ENCODE measurements at regions not wholly inside any gene's neighbourhood (a gene's known extent, or its start where the extent isn't known, plus 50 kb on each side); places are given as distances from the start of the nearest gene placed in this dataset.

DNA sequence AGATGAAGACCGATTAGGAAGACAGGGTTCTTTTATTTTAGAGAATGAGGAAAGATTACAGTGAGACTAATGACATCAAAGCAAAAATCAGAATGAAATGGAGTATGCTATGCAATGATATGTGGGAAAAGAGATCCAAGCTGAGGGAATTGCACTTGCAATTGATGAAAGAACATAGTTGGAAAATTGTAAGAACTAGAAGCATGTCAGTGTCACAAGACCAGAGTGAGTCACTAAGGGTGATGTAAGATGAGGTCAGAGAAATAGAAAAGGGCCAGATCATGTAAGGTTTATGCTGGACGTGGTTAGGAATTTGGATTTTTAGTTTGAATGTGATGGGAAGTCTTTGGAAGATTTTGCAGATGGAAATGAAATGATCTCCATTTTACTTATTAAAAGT, 1937.3 kb downstream of the OLFM4 start:
- Histone ChIP-seq H4K91ac (replicated peaks; ENCODE audit: insufficient read length, low read length) (no peak overlapping the region), H3K79me2 (ENCODE audit: control insufficient read depth in 1 of 2, insufficient read depth in 2 of 2, low read length in 2 of 2) (no peaks in the 10 kb centered on the region), H3K36me3 (ENCODE audit: control insufficient read depth in 2 of 4, insufficient read depth in 4 of 4, low read length in 3 of 4) (0 out of 8 replicates have a peak, but pooled peaks cover 0 to 2% (median 0%) of the 10 kb centered on the region in 4 experiments), H4K8ac (ENCODE audit: extremely low read depth, insufficient read depth, low read length) (no peak overlapping the region), H4K20me1 (replicated peaks in 1 of 2; ENCODE audit: control insufficient read depth in 1 of 2, insufficient read depth in 2 of 2, low read length in 2 of 2) (no peaks in the 10 kb centered on the region), H3K4ac (replicated peaks; ENCODE audit: insufficient read length, low read depth, low read length) (no peak overlapping the region), H2BK120ac (replicated peaks; ENCODE audit: low read depth, low read length) (no peak overlapping the region), H3K27ac (ENCODE audit: low read depth, low read length) (no peak overlapping the region), H3K56ac (replicated peaks; ENCODE audit: insufficient read length, low read depth, low read length) (no peak overlapping the region), H4K5ac (ENCODE audit: insufficient read length, low read depth, low read length) (no peak overlapping the region), H3K27me3 (replicated peaks in 1 of 4; ENCODE audit: control insufficient read depth in 3 of 4, extremely low read depth in 1 of 4, insufficient read depth in 3 of 4, low read length in 3 of 4) (no peaks in the 10 kb centered on the region), H2BK15ac (ENCODE audit: low read length) (no peak overlapping the region), H3K23ac (ENCODE audit: insufficient read length) (no peak overlapping the region), H3K23me2 (ENCODE audit: low read depth, low read length) (no peaks in the 10 kb centered on the region), H3K4me2 (ENCODE audit: insufficient read depth in 1 of 2, low read depth in 2 of 2, low read length in 2 of 2) (no peak overlapping the region), H2BK12ac (ENCODE audit: low read depth, low read length) (no peak overlapping the region), H2BK5ac (ENCODE audit: low read depth, low read length) (no peak overlapping the region), H3K79me1 (ENCODE audit: low read depth, low read length) (no peaks in the 10 kb centered on the region), H3K9ac (replicated peaks in 1 of 4; ENCODE audit: extremely low read depth in 1 of 4, low read depth in 3 of 4, low read length in 3 of 4) (no peak overlapping the region), H3K18ac (ENCODE audit: extremely low read depth, low read length) (no peak overlapping the region), H2AFZ (ENCODE audit: low read length) (peak overlapping the region; percentile 28; the same call in 1 of the 2 replicates), H3K4me1 (replicated peaks in 1 of 4; ENCODE audit: control insufficient read depth in 3 of 4, insufficient read depth in 4 of 4, low read length in 3 of 4) (no peaks in the 10 kb centered on the region), H3K9me3 (ENCODE audit: insufficient read depth in 2 of 2, low read depth in 1 of 2, low read length in 1 of 2) (peaks cover 5 to 6% of the 10 kb centered on the region in 2 experiments; a peak in 2 of 4 replicates), H3K4me3 (ENCODE audit: extremely low read depth in 1 of 4, insufficient read depth in 2 of 4, low read depth in 3 of 4, low read length in 4 of 4) (no peak overlapping the region), H2BK20ac (ENCODE audit: low read length) (no peak overlapping the region), H2AK5ac (ENCODE audit: low read depth, low read length) (no peak overlapping the region), H3K14ac (ENCODE audit: insufficient read length) (no peak overlapping the region)
- POLR2A ChIA-PET (ENCODE audit: partially characterized antibody), result no interaction called here
- CTCF ChIA-PET (ENCODE audit: partially characterized antibody), result interaction anchor here (0.8 to 1.6 kb wide), 2 partner anchors 10 to 13 kb away, joined by 3 read pairs; no protein-coding TSS in a partner anchor
- WGBS, 2 experiments (ENCODE audit: extremely low coverage in 1 of 2, insufficient coverage in 1 of 2, insufficient read length in 1 of 2, insufficient replicate concordance in 2 of 2, low coverage in 1 of 2, low lambda C conversion rate in 2 of 2, missing lambda C conversion rate in 1 of 2), result 87 to 100% methylated on average over 1 to 2 of the region's 2 CpGs
- TF ChIP-seq TAF7 (optimal IDR thresholded peaks at IDR 0.05; ENCODE audit: borderline replicate concordance, low read depth, low read length) (no peak), SIN3A (conservative IDR thresholded peaks at IDR 0.05 in 1 of 2, IDR thresholded peaks at IDR 0.05 in 1 of 2; ENCODE audit: low read depth in 1 of 2, low read length in 2 of 2) (no peak), BCL11A (IDR thresholded peaks at IDR 0.05; ENCODE audit: low read depth in 2 of 2, low read length in 2 of 2) (no peak), CHD1 (IDR thresholded peaks at IDR 0.05; ENCODE audit: low read depth, low read length) (no peak), TAF1 (IDR thresholded peaks at IDR 0.05; ENCODE audit: low read depth, low read length) (no peak), SAP30 (IDR thresholded peaks at IDR 0.05; ENCODE audit: insufficient read depth, insufficient replicate concordance, low read length) (no peak), TBP (IDR thresholded peaks at IDR 0.05; ENCODE audit: low read depth, low read length) (no peak), NANOG (IDR thresholded peaks at IDR 0.05; ENCODE audit: insufficient read depth, low read depth, low read length, poor library complexity, severe bottlenecking) (no peak), KDM4A (IDR thresholded peaks at IDR 0.05; ENCODE audit: low read depth, low read length, severe bottlenecking) (no peak), SIRT6 (IDR thresholded peaks at IDR 0.05; ENCODE audit: low read length) (no peak)
- FAIRE-seq (no peak), DNase-seq (ENCODE audit: low read depth in 1 of 2, low spot score in 2 of 2) (no peak)

All from H1 (cell line).